Left ventricle myocardium inferior (tissue), 1 donor: ENCODE measurements at regions not wholly inside any gene's neighbourhood (a gene's known extent, or its start where the extent isn't known, plus 50 kb on each side); places are given as distances from the start of the nearest gene placed in this dataset.

ENCODE experiments used
- DNase-seq: peaks from one replicate; pipeline ENCODE4 v3.0.0-alpha.2; 2020
- H3K27ac ChIP-seq: fragments of 200-600 bp; replicated peaks from 2 replicates; pipeline ENCODE4 v1.8.0; 2021
- H3K27me3 ChIP-seq: fragments of 200-600 bp; 2 replicates; pipeline ENCODE4 v1.8.0; 2021; ENCODE audit warnings: low read depth
- H3K36me3 ChIP-seq: fragments of 200-600 bp; 2 replicates; pipeline ENCODE4 v1.8.0; 2021
- H3K4me1 ChIP-seq: fragments of 200-600 bp; 2 replicates; pipeline ENCODE4 v1.8.0; 2021
- H3K4me3 ChIP-seq: fragments of 200-600 bp; 2 replicates; pipeline ENCODE4 v1.8.0; 2021; ENCODE audit warnings: mild to moderate bottlenecking, moderate library complexity
- H3K9me3 ChIP-seq: fragments of 200-600 bp; replicated peaks from 2 replicates; pipeline ENCODE4 v1.8.0; 2021
- intact Hi-C: fragments of 100-400 bp; cut with micrococcal nuclease; formaldehyde crosslinking; loops from one replicate; pipeline ENCODE4 v1.11.0; 2022
- TF ChIP-seq, protein P1 (sequence below): fragments of 200-600 bp; IDR thresholded peaks from 2 replicates; pipeline ENCODE4 v1.8.0; 2021; ENCODE audit warnings: antibody characterized with exemption, mild to moderate bottlenecking, borderline replicate concordance
- donor health status: DM: no; HTN: yes; CAD: no; lungs with severe emphysema.

DNA sequence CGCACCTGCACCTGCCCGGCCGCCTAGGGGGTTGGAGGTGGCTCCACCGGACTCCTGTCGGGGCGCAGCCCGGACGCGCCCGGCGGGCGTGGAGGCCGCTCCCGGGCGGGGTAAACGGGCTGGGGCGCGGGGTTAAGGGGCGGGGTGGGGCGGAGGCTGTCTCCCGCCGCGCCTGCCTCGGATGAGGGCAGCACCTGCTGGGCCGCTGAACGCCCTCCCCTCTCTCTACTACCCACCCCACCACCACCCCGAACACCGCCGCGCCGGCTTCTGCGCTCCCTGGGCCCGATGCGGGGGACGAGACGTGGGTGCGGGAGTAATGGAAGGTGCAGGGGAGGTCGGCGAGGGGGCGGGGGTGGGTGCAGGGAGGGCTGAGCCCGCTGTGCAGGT, 224.8 kb upstream of the ID2 start:
- H3K4me3 ChIP-seq: peak overlapping the region; percentile 33
- H3K27me3 ChIP-seq: peaks cover 38% of the 10 kb centered on the region
- TF ChIP-seq, protein P1, sequence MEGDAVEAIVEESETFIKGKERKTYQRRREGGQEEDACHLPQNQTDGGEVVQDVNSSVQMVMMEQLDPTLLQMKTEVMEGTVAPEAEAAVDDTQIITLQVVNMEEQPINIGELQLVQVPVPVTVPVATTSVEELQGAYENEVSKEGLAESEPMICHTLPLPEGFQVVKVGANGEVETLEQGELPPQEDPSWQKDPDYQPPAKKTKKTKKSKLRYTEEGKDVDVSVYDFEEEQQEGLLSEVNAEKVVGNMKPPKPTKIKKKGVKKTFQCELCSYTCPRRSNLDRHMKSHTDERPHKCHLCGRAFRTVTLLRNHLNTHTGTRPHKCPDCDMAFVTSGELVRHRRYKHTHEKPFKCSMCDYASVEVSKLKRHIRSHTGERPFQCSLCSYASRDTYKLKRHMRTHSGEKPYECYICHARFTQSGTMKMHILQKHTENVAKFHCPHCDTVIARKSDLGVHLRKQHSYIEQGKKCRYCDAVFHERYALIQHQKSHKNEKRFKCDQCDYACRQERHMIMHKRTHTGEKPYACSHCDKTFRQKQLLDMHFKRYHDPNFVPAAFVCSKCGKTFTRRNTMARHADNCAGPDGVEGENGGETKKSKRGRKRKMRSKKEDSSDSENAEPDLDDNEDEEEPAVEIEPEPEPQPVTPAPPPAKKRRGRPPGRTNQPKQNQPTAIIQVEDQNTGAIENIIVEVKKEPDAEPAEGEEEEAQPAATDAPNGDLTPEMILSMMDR: no peak
- no peaks in the 10 kb centered on the region for H3K9me3 ChIP-seq
- no peak overlapping the region for H3K27ac ChIP-seq
- H3K4me1 ChIP-seq: peaks cover 6% of the 10 kb centered on the region
- DNase-seq: no peak
- no peaks in the 10 kb centered on the region for H3K36me3 ChIP-seq
- intact Hi-C loops: no loop called here

DNA sequence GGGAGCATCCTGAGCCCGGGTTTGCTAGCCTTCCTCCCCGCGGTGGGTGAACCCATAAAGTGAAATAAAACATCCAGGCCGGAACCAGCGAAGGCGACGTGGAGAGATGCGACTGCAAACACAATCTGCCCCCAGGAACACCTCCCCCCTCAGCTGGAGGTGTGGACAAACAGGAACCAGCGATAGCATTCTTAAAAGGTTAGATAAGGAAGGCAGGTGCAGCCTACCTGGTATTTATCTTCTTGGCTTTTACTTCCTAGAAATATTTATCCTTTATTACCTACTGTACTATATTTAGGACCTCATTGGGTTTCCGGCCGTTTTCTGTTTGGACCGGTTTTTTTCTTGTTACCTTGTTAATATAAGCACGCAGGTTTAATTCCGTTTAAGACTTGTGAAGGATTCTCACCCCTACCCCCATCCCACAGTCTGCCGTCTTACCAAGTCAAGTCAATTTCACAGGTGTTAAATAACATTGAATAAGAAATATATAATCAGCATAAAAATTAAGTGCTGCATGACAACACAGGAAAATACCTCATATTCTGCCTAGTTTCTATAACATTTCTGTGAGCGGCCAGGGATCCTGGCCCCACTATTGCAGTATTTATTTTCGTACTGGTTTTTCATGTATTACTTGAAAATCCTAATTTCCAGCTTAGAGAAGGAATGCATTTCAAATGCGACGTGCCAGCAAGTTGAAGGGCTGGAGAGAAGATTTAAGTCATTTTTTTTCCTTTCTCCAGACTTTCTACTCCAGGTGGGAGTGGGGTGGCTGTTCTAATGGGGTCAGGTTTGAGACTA, 224.0 kb upstream of the ID2 start:
- peaks cover 7% of the 10 kb centered on the region for H3K4me1 ChIP-seq
- no peaks in the 10 kb centered on the region for H3K9me3 ChIP-seq
- intact Hi-C loops: no loop called here
- H3K4me3 ChIP-seq: no peak overlapping the region
- TF ChIP-seq, protein P1: no peak
- peaks cover 38% of the 10 kb centered on the region for H3K27me3 ChIP-seq
- no peak overlapping the region for H3K27ac ChIP-seq
- DNase-seq: no peak
- H3K36me3 ChIP-seq: no peaks in the 10 kb centered on the region

DNA sequence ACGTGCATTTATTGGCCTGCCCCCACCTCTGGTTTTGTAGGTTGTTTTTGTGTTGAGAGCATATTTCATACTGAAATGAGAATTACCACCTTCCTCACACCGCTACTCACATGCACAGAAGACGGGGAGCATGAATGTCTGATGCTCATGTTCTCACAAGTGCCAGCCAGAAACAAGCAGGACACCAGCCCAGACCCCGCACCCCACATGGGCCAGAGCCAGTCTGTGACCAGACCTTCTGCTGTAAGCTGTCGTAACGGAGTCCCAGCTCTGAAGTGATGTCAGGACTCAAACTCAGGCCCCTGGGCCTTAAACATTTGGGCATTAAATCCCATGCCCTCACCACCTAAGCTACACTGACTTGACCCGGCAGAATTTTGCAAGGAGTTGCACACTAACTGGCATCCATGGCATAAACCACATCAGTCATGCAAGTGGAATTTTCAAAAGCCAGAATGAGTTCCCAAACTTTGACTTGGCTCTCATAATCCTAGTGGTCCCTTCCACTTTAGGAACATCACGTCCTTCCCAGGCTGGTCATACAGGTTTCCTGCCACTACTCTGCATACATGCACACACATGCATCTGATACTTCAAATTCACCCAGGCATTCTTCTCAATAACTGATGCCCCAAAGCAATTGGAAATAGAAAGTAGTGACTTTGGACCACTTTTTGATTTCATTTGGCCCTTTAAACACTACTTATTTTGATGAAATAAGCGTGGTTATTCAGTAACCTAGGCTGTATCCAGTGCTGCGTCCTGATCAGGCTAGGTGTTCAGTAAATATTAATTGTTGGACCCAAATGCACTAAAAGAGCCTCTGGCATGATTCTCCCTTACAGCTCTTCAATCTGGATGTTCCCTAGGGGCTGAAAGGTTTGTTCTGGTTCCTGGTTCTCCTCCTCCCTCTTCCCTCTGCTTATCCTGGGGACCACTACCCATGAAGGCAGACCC, 223.1 kb upstream of the ID2 start:
- TF ChIP-seq, protein P1: no peak
- H3K27ac ChIP-seq: no peak overlapping the region
- no peaks in the 10 kb centered on the region for H3K36me3 ChIP-seq
- H3K4me1 ChIP-seq: peaks cover 9% of the 10 kb centered on the region
- no peak for DNase-seq
- no peaks in the 10 kb centered on the region for H3K9me3 ChIP-seq
- H3K4me3 ChIP-seq: no peak overlapping the region
- peaks cover 38% of the 10 kb centered on the region for H3K27me3 ChIP-seq
- intact Hi-C loops: no loop called here

DNA sequence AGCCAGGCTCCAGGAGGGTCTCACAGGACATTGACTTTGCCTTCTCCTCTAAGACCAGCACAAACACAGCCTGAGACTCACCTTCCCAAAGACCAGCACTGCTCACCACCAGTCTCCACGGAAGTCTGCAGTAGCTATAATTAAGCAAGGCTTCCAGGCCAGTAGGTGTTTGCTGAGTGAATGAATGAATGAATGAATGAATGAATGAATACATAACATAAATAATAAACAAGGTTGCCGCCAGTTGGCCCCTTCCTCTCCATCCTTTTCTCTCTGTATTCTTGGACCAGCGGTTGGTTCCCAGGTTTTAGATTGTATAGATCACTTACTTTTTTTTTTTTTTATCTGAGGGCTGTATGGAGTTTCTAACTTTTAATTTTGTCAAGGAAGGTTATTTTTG, 222.4 kb upstream of the ID2 start:
- Histone ChIP-seq H3K4me1 (peaks cover 9% of the 10 kb centered on the region), H3K27me3 (peaks cover 38% of the 10 kb centered on the region), H3K27ac (no peak overlapping the region), H3K4me3 (no peak overlapping the region), H3K9me3 (no peaks in the 10 kb centered on the region), H3K36me3 (no peaks in the 10 kb centered on the region)
- TF ChIP-seq, protein P1: no peak
- no peak for DNase-seq
- intact Hi-C loops: no loop called here

DNA sequence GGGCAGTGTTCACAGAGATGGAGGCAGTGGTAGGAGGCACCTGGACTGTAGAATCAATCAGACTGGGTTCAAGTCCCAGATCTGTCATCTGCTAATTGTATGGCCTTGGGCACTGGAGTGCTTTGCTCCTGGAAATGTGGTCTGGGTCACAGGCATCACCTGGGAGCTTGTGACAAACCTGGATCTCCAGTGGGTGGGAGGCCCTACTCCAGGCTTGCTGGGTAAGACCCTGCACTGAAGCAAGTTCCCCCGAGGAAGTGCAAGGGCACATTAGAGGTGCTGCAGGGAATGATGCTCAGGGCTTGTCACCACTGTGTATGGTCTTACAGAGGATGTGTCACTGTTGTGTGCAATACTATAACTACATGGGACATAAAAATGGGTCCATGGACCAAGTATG, 220.5 kb upstream of the ID2 start:
- no peak for DNase-seq
- H3K27ac ChIP-seq: no peak overlapping the region
- TF ChIP-seq, protein P1: no peak
- peaks cover 9% of the 10 kb centered on the region for H3K4me1 ChIP-seq
- no peaks in the 10 kb centered on the region for H3K9me3 ChIP-seq
- no peaks in the 10 kb centered on the region for H3K36me3 ChIP-seq
- peaks cover 35% of the 10 kb centered on the region for H3K27me3 ChIP-seq
- intact Hi-C loops: no loop called here
- no peak overlapping the region for H3K4me3 ChIP-seq
